ENCODE measurements at regions not wholly inside any gene's neighbourhood (a gene's known extent, or its start where the extent isn't known, plus 50 kb on each side); places are given as distances from the start of the nearest gene placed in this dataset.

GRCh38 chr5:68795190-68795589 lies 298.6 kb upstream of the SLC30A5 start:
- Histone ChIP-seq H3K27ac (no peak overlapping the region), H3K4me1 (no peaks in the 10 kb centered on the region), H3K27me3 (no peaks in the 10 kb centered on the region), H3K36me3 (no peaks in the 10 kb centered on the region), H3K4me3 (no peak overlapping the region), H3K9me3 (no peaks in the 10 kb centered on the region)
- intact Hi-C loops (cut with DNase I; ENCODE audit: low total_unique reads) (no loop called here), in situ Hi-C loops (cut with MboI; ENCODE audit: low pct_ligation_motif_present in 1 of 4, low pct_unique_long_range_greater_than_20kb in 1 of 4, low sequenced_read_pairs in 3 of 4) (no loop called here)
- no peak for TF ChIP-seq CTCF (IDR thresholded peaks at IDR 0.05)
- no peak for TF ChIP-seq EP300 (IDR thresholded peaks at IDR 0.05; ENCODE audit: low read depth)
- no peak for TF ChIP-seq POLR2AphosphoS5 (IDR thresholded peaks at IDR 0.05)
- no peak for TF ChIP-seq POLR2A (IDR thresholded peaks at IDR 0.05)
- WGBS, 2 donors (ENCODE audit: low coverage in 1 of 2): 74 to 78% methylated on average over 4 to 6 of the region's 6 CpGs
- DNase-seq: no peak

DNA sequence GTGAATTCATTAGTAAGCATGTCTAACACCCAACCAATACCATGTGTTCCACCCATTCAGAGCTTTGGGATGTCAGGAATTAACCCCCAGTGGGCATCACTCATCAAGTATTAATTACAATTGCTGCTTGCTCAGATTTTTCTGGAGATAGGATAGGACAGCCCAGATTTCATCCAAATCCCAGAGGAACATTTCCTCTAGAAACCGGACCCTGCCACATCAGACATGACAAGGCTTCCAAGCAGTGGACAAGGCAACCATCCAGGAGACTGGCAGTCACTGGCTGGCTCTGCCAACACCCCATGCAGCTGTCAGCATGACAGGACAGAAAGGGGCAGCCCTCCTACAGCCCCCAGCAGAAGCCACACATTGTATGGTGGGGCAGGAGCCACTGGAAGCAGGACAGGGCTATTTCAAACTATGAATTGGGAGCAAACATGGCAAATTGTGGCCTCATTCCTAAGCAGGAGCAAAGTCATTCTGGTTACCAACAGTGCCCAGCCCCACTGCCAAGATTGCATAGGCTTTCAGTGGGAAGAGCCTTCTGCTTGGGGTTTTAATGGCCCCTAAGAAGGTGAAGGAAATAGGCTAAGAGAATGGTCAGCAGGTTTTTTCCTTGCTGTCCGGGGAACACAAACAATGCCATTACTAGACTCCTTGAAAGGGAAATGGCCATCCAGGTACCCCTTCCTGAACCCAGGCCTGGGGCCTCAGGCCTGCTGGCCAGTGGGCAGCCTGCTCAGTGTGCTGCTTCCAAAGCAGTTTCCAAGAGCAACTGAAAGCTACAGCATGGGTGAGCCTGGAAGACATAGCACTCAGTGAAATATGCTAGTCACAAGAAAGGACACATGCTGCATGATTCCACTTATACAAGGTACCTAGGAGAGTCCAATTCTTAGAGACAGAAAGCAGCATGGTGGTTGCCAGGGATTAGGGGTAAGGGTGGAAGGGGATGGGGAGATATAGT lies 294.7 kb upstream of the SLC30A5 start:
- in situ Hi-C loops (cut with MboI; ENCODE audit: low pct_ligation_motif_present in 1 of 4, low pct_unique_long_range_greater_than_20kb in 1 of 4, low sequenced_read_pairs in 3 of 4) (no loop called here), intact Hi-C loops (cut with DNase I; ENCODE audit: low total_unique reads) (no loop called here)
- no peaks in the 10 kb centered on the region for H3K27me3 ChIP-seq
- TF ChIP-seq EP300 (IDR thresholded peaks at IDR 0.05; ENCODE audit: low read depth): no peak
- TF ChIP-seq CTCF (IDR thresholded peaks at IDR 0.05): no peak
- TF ChIP-seq POLR2A (IDR thresholded peaks at IDR 0.05): no peak
- no peak for TF ChIP-seq POLR2AphosphoS5 (IDR thresholded peaks at IDR 0.05)
- no peaks in the 10 kb centered on the region for H3K4me1 ChIP-seq
- 93% methylated on average over 2 of the region's 2 CpGs; no CpG with 5 or more reads in 1 of the 2 donors for WGBS, 2 donors (ENCODE audit: low coverage in 1 of 2)
- no peaks in the 10 kb centered on the region for H3K9me3 ChIP-seq
- no peak for DNase-seq
- no peaks in the 10 kb centered on the region for H3K36me3 ChIP-seq
- no peak overlapping the region for H3K4me3 ChIP-seq
- H3K27ac ChIP-seq: no peak overlapping the region

- in situ Hi-C loops (cut with MboI; ENCODE audit: low pct_ligation_motif_present in 1 of 4, low pct_unique_long_range_greater_than_20kb in 1 of 4, low sequenced_read_pairs in 3 of 4) (no loop called here), intact Hi-C loops (cut with DNase I; ENCODE audit: low total_unique reads) (no loop called here)
- Histone ChIP-seq H3K9me3 (no peaks in the 10 kb centered on the region), H3K4me1 (no peaks in the 10 kb centered on the region), H3K27me3 (no peaks in the 10 kb centered on the region), H3K27ac (no peak overlapping the region), H3K4me3 (no peak overlapping the region), H3K36me3 (no peaks in the 10 kb centered on the region)
- no peak for DNase-seq
- WGBS, 2 donors (ENCODE audit: low coverage in 1 of 2): 78 to 100% methylated on average over 1 to 2 of the region's 2 CpGs
- TF ChIP-seq POLR2A (IDR thresholded peaks at IDR 0.05) (no peak), POLR2AphosphoS5 (IDR thresholded peaks at IDR 0.05) (no peak), EP300 (IDR thresholded peaks at IDR 0.05; ENCODE audit: low read depth) (no peak), CTCF (IDR thresholded peaks at IDR 0.05) (no peak)
These were observed 291.4 kb upstream of the SLC30A5 start for GRCh38 chr5:68802430-68802829.

DNA sequence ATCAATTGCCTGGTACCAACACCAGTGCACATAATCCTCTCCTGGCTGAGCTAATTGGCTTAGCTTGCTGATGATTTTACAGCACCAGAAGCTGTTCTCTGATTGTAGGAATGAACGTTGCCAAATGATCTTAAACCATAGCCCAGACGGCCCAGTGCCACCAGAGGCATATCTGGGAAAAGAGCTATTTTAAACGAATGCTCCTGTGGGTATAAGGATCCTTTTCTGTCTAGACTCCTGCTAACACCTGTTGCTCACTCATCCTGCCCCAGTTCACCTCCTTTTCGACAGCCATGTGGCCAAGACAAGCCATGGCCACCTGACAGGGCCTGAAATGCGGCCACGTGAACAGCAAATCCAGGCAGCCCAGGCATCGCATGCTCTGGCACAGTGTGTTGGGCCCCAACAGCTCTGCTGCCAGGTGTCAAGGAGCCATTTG lies 289.9 kb upstream of the SLC30A5 start:
- Histone ChIP-seq H3K4me3 (no peak overlapping the region), H3K9me3 (no peaks in the 10 kb centered on the region), H3K36me3 (no peaks in the 10 kb centered on the region), H3K27me3 (no peaks in the 10 kb centered on the region), H3K4me1 (no peaks in the 10 kb centered on the region), H3K27ac (no peak overlapping the region)
- intact Hi-C loops (cut with DNase I; ENCODE audit: low total_unique reads): no loop called here
- 74% methylated on average over 7 of the region's 7 CpGs; no CpG with 5 or more reads in 1 of the 2 donors for WGBS, 2 donors (ENCODE audit: low coverage in 1 of 2)
- no peak for TF ChIP-seq EP300 (IDR thresholded peaks at IDR 0.05; ENCODE audit: low read depth)
- no peak for TF ChIP-seq POLR2A (IDR thresholded peaks at IDR 0.05)
- TF ChIP-seq POLR2AphosphoS5 (IDR thresholded peaks at IDR 0.05): no peak
- no peak for TF ChIP-seq CTCF (IDR thresholded peaks at IDR 0.05)
- DNase-seq: no peak
- in situ Hi-C loops (cut with MboI; ENCODE audit: low pct_ligation_motif_present in 1 of 4, low pct_unique_long_range_greater_than_20kb in 1 of 4, low sequenced_read_pairs in 3 of 4): no loop called here

All from transverse colon (tissue), 4 donors.